Esophagus squamous epithelium (tissue), 4 donors: ENCODE measurements at regions not wholly inside any gene's neighbourhood (a gene's known extent, or its start where the extent isn't known, plus 50 kb on each side); places are given as distances from the start of the nearest gene placed in this dataset.

Experiments
- POLR2A ChIP-seq, 4 donors: fragments of 450-650 bp; IDR thresholded peaks; one replicate each; pipeline ENCODE4 v1.6.1; 2017; ENCODE audit warnings: antibody characterized with exemption in 4 of 4, mild to moderate bottlenecking in 4 of 4, moderate library complexity in 3 of 4
- TF ChIP-seq, protein P1 (sequence below), 6 experiments: fragments of 450-650 bp in 4 of 6; fragments of 200-600 bp in 2 of 6; sonication (generic) in 2 of 6; IDR thresholded peaks; one replicate each; pipeline ENCODE4 v1.5.1; 2016 to 2019; ENCODE audit warnings: antibody characterized with exemption in 6 of 6, mild to moderate bottlenecking in 4 of 6, moderate library complexity in 4 of 6

DNA sequence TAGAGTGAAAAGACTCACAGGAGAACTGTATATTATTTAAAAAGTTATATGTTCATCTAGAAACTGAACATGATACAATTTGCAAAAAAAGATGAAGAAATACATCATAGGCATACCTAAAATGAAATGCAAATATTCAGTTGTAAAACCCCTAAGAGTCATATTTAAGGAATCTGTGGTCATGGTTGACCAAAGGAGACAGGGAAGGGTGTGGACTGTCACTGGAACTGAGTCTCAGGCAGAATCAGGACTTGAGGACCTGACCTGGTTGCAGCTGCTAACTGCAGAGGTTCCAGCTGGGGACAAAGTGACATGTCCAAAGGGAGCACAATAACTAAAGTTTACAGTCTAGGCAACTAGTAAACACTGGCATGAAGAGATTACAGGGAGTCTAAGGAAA is 211.3 kb upstream of the RAG2 start:
- TF ChIP-seq, protein P1, sequence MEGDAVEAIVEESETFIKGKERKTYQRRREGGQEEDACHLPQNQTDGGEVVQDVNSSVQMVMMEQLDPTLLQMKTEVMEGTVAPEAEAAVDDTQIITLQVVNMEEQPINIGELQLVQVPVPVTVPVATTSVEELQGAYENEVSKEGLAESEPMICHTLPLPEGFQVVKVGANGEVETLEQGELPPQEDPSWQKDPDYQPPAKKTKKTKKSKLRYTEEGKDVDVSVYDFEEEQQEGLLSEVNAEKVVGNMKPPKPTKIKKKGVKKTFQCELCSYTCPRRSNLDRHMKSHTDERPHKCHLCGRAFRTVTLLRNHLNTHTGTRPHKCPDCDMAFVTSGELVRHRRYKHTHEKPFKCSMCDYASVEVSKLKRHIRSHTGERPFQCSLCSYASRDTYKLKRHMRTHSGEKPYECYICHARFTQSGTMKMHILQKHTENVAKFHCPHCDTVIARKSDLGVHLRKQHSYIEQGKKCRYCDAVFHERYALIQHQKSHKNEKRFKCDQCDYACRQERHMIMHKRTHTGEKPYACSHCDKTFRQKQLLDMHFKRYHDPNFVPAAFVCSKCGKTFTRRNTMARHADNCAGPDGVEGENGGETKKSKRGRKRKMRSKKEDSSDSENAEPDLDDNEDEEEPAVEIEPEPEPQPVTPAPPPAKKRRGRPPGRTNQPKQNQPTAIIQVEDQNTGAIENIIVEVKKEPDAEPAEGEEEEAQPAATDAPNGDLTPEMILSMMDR (IDR thresholded peaks at IDR 0.05), result no peak
- TF ChIP-seq POLR2A (IDR thresholded peaks at IDR 0.05), result no peak
